IPS-18a (cell line): ENCODE measurements at regions not wholly inside any gene's neighbourhood (a gene's known extent, or its start where the extent isn't known, plus 50 kb on each side); places are given as distances from the start of the nearest gene placed in this dataset.

ENCODE experiments used
- H3K27ac ChIP-seq: one replicate; pipeline ENCODE4 v1.5.1; 2013; ENCODE audit warnings: low read length
- H3K27me3 ChIP-seq: one replicate; pipeline ENCODE4 v1.6.1; 2013; ENCODE audit warnings: mild to moderate bottlenecking, low read length; ENCODE audit not compliant: control insufficient read depth, insufficient read depth
- H3K36me3 ChIP-seq: one replicate; pipeline ENCODE4 v1.6.1; 2013; ENCODE audit warnings: low read depth, low read length; ENCODE audit not compliant: control insufficient read depth
- H3K4me1 ChIP-seq: one replicate; pipeline ENCODE4 v1.6.1; 2013; ENCODE audit warnings: low read depth, low read length; ENCODE audit not compliant: control insufficient read depth
- H3K4me3 ChIP-seq: one replicate; pipeline ENCODE4 v1.5.1; 2013; ENCODE audit warnings: low read length
- H3K9ac ChIP-seq: one replicate; pipeline ENCODE4 v1.6.1; 2013; ENCODE audit warnings: mild to moderate bottlenecking, low read length, moderate library complexity
- H3K9me3 ChIP-seq: one replicate; pipeline ENCODE4 v1.6.1; 2013; ENCODE audit warnings: low read depth, low read length; ENCODE audit not compliant: control insufficient read depth

- no peaks in the 10 kb centered on the region for H3K4me1 ChIP-seq
- H3K36me3 ChIP-seq: no peaks in the 10 kb centered on the region
- no peak overlapping the region for H3K27ac ChIP-seq
- no peak overlapping the region for H3K4me3 ChIP-seq
- no peaks in the 10 kb centered on the region for H3K9me3 ChIP-seq
- H3K27me3 ChIP-seq: no peaks in the 10 kb centered on the region
- no peak overlapping the region for H3K9ac ChIP-seq
Observed at GRCh38 chr11:22466809-22467208, 128.6 kb downstream of the SLC17A6 start.

- Histone ChIP-seq H3K27me3 (no peaks in the 10 kb centered on the region), H3K27ac (no peak overlapping the region), H3K36me3 (no peaks in the 10 kb centered on the region), H3K9ac (no peak overlapping the region), H3K4me3 (no peak overlapping the region), H3K9me3 (no peaks in the 10 kb centered on the region), H3K4me1 (no peaks in the 10 kb centered on the region)
Observed at GRCh38 chr11:22466351-22466750, 128.2 kb downstream of the SLC17A6 start.

DNA sequence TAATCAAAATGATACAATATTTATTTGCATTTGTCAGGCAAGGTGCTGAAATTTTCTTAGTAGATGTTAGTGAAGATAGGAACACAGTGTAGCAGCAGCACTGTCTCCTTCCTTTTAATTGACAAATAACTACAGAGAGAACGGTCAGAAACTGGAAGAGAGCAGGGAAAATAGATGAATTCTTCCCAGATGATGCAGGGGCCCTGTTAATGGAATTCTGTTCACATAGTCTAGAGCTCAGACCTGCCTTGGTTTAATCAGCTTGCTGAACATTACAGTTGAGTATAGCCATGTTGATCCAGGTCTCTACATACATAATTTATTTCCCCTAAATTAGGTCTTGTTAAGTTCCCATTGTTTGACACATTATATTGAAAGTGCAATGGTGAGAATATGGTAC, 127.4 kb downstream of the SLC17A6 start:
- H3K36me3 ChIP-seq: no peaks in the 10 kb centered on the region
- no peak overlapping the region for H3K4me3 ChIP-seq
- no peak overlapping the region for H3K9ac ChIP-seq
- no peaks in the 10 kb centered on the region for H3K4me1 ChIP-seq
- H3K9me3 ChIP-seq: no peaks in the 10 kb centered on the region
- no peak overlapping the region for H3K27ac ChIP-seq
- H3K27me3 ChIP-seq: no peaks in the 10 kb centered on the region

DNA sequence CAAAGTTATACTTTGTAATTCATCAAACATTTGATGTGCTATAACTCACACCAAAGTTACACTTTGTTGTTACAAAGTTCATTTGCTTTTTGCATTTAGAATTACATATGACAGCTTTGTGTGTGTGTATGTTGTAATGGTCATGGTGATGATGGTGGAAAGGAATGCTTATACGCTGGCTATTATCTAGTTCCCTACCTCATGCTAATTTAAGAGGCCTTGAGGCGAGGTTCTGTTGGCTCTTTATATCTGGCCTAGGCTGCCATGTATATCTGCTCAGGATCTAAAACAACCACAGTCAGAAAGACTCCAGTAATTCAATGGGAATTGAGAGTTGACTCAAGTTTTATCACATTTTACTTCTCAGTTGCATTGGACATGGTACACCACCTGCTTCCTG, 123.4 kb downstream of the SLC17A6 start:
- Histone ChIP-seq H3K9me3 (no peaks in the 10 kb centered on the region), H3K27ac (no peak overlapping the region), H3K4me3 (no peak overlapping the region), H3K36me3 (no peaks in the 10 kb centered on the region), H3K27me3 (no peaks in the 10 kb centered on the region), H3K4me1 (peaks cover 5% of the 10 kb centered on the region), H3K9ac (no peak overlapping the region)

- H3K4me1 ChIP-seq: peaks cover 5% of the 10 kb centered on the region
- no peaks in the 10 kb centered on the region for H3K36me3 ChIP-seq
- no peak overlapping the region for H3K27ac ChIP-seq
- no peak overlapping the region for H3K4me3 ChIP-seq
- no peaks in the 10 kb centered on the region for H3K27me3 ChIP-seq
- H3K9me3 ChIP-seq: no peaks in the 10 kb centered on the region
- H3K9ac ChIP-seq: no peak overlapping the region
Observed at GRCh38 chr11:22460181-22460580, 122.0 kb downstream of the SLC17A6 start.

DNA sequence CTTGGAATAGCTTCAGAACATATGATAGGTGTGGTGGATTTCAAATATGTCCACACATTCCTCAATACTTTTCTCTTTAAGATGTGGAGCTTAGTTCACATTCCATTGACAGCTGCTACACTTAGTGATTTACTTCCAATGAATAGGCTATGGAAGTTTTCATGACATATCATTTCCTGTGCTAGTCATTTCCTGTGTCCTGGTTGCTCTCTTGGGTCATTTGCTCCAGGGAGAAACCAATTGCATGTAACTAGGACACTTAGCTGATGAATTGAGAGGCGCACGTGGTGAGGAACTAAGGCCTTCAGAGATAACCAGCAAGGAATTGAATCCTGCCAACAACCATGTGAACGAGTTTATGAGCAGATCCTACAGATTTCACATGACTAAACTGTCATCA, 120.9 kb downstream of the SLC17A6 start:
- Histone ChIP-seq H3K4me1 (peaks cover 5% of the 10 kb centered on the region), H3K4me3 (no peak overlapping the region), H3K9ac (no peak overlapping the region), H3K27ac (no peak overlapping the region), H3K27me3 (no peaks in the 10 kb centered on the region), H3K9me3 (no peaks in the 10 kb centered on the region), H3K36me3 (no peaks in the 10 kb centered on the region)

DNA sequence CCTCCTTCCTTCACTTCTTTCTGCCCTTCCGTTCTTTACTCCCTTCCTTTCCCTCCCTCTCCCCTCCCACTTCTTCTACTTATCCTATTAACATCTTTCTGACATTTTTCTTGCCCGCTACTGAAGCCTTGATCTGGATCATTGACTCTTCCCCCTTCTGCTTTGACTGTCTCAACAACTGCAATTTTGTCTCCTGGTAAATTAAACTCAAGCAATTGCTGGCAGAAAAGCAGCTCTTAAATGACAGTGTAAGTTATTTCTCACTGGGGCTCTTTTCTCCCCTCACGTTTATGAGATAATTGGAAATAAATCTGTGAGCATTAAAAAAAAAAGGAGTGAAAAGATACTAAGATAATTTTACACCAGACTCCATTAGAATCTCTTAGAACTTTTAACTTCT, 120.0 kb downstream of the SLC17A6 start:
- H3K27me3 ChIP-seq: no peaks in the 10 kb centered on the region
- peaks cover 5% of the 10 kb centered on the region for H3K4me1 ChIP-seq
- H3K9ac ChIP-seq: no peak overlapping the region
- H3K4me3 ChIP-seq: no peak overlapping the region
- no peaks in the 10 kb centered on the region for H3K9me3 ChIP-seq
- H3K36me3 ChIP-seq: no peaks in the 10 kb centered on the region
- no peak overlapping the region for H3K27ac ChIP-seq

DNA sequence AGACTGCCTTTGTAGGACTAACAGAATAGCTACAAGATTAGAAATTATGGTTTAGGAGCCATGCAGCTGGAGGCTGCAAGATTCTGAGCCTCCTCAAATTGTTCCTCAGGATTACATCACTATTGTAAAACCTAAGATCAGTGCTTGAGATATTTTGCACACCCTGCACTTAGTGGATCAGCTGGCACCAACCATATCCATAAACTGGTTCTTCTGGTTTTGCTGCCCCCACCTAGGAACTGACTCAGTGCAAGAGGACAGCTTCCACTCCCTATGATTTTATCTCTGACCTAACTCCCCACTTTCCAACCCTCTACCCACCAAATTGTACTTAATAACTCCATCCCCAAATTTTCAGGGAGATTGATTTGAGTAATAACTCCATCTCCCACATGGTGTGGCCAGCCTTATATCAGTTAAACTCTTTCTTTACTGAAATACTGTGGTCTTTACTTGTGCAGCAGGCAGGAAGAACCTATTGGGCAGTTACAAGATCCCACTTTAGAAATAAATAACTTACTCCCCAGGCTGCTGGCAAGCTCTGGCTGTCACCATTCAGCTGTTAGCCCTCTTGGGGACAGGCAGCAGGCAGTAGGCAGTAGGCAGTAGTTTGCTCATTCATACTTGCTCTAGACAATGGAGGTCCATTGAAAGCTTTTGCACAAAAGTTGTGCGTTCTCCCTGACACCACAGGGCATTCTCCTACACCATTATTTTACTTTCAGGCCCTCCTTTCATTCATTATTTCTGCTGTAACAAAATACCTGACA, 119.0 kb downstream of the SLC17A6 start:
- Histone ChIP-seq H3K27ac (no peak overlapping the region), H3K36me3 (no peaks in the 10 kb centered on the region)

GRCh38 chr11:22454461-22455090, 116.4 kb downstream of the SLC17A6 start:
- Histone ChIP-seq H3K27me3 (no peaks in the 10 kb centered on the region), H3K9me3 (no peaks in the 10 kb centered on the region), H3K4me3 (no peak overlapping the region), H3K4me1 (peaks cover 5% of the 10 kb centered on the region), H3K36me3 (no peaks in the 10 kb centered on the region), H3K27ac (no peak overlapping the region), H3K9ac (no peak overlapping the region)

More for the DNA sequence above, 119.0 kb downstream of the SLC17A6 start:
- no peak overlapping the region for H3K9ac ChIP-seq
- H3K27me3 ChIP-seq: no peaks in the 10 kb centered on the region
- H3K9me3 ChIP-seq: no peaks in the 10 kb centered on the region
- no peak overlapping the region for H3K4me3 ChIP-seq
- peaks cover 5% of the 10 kb centered on the region for H3K4me1 ChIP-seq

DNA sequence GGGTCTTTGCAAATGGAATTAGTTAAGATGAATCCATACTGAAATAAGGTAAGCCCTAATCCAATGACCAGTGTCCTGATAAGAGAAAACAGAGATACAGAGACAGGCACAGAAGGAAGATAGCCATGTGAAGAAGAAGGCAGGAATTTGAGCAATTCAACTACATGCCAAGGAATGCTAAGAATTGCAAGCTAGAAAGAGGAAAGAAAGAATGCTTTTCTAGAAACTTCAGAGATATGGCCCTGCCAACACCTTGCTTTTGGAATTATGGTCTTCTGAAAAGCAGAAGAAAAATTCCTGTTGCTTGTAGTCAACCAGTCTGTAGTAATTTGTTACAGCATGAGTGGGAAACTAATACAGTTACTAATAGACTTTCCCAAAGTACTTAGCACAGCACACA, 111.3 kb downstream of the SLC17A6 start:
- Histone ChIP-seq H3K27me3 (peaks cover 4% of the 10 kb centered on the region), H3K9ac (no peak overlapping the region), H3K27ac (no peak overlapping the region), H3K4me3 (no peak overlapping the region), H3K9me3 (no peaks in the 10 kb centered on the region), H3K36me3 (no peaks in the 10 kb centered on the region), H3K4me1 (no peaks in the 10 kb centered on the region)

DNA sequence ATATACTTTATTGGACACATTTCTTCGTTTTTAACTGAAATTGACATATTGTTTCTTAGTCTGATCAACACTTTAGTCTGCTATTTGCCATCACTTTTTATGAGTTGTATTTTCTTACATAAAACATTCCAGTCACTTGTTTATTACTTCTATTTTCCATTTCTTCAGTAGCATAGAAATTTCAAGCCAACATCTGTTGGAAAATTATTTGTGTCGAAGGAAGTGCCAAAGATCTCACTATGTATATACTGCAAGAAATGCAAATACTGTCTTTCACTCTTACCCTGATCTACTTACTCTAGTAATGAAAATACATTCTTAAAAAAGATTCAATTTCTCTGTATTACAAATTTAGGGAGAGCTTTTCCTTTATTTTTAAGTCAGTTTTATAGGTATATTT, 105.9 kb downstream of the SLC17A6 start:
- Histone ChIP-seq H3K4me3 (no peak overlapping the region), H3K36me3 (no peaks in the 10 kb centered on the region), H3K9me3 (no peaks in the 10 kb centered on the region), H3K27me3 (peaks cover 48% of the 10 kb centered on the region), H3K9ac (no peak overlapping the region), H3K27ac (no peak overlapping the region), H3K4me1 (peaks cover 10% of the 10 kb centered on the region)

GRCh38 chr11:22441831-22442230, 103.7 kb downstream of the SLC17A6 start:
- H3K4me3 ChIP-seq: no peak overlapping the region
- H3K27me3 ChIP-seq: peaks cover 48% of the 10 kb centered on the region
- H3K4me1 ChIP-seq: peaks cover 10% of the 10 kb centered on the region
- H3K9me3 ChIP-seq: no peaks in the 10 kb centered on the region
- H3K36me3 ChIP-seq: no peaks in the 10 kb centered on the region
- H3K27ac ChIP-seq: no peak overlapping the region
- no peak overlapping the region for H3K9ac ChIP-seq
